ENCODE measurements at regions not wholly inside any gene's neighbourhood (a gene's known extent, or its start where the extent isn't known, plus 50 kb on each side); places are given as distances from the start of the nearest gene placed in this dataset.

GRCh38 chr15:70418943-70419342 lies 321.2 kb upstream of the TLE3 start:
- DNase-seq (ENCODE audit: low read depth, low spot score) (no peak), ATAC-seq (no peak)
- RAD21 ChIA-PET (ENCODE audit: low non-redundant PET in 1 of 2, low total read pairs in 2 of 2, uncharacterized antibody in 2 of 2, unreplicated experiment in 2 of 2) = no interaction called here
- Histone ChIP-seq H3K9me2 (ENCODE audit: insufficient read depth) (no peaks in the 10 kb centered on the region), H3K4me3 (replicated peaks in 1 of 2; ENCODE audit: low read depth in 1 of 2, low read length in 2 of 2) (no peak overlapping the region), H3K27me3 (ENCODE audit: insufficient read depth, low read length) (peaks cover 48% of the 10 kb centered on the region; the same call in 1 of the 2 replicates), H3K27ac (ENCODE audit: low read depth, low read length) (no peak overlapping the region), H3K4me2 (ENCODE audit: low read length) (no peak overlapping the region), H3K9me3 (ENCODE audit: control insufficient read depth in 1 of 2, insufficient read depth in 1 of 2, low read depth in 1 of 2, low read length in 2 of 2) (no peaks in the 10 kb centered on the region), H3K36me3 (ENCODE audit: control insufficient read depth in 1 of 2, insufficient read depth in 2 of 2, low read length in 2 of 2) (no peaks in the 10 kb centered on the region), H3K79me2 (ENCODE audit: insufficient read depth, low read length) (no peaks in the 10 kb centered on the region), H4K20me1 (ENCODE audit: insufficient read depth) (no peaks in the 10 kb centered on the region), H3K9ac (ENCODE audit: low read length) (no peak overlapping the region), H3K4me1 (ENCODE audit: control insufficient read depth in 1 of 2, insufficient read depth in 2 of 2, low read length in 2 of 2) (no peaks in the 10 kb centered on the region; a peak in 1 of 4 replicates), H2AFZ (ENCODE audit: low read depth, low read length, poor library complexity, severe bottlenecking) (no peak overlapping the region)
- no TSS peak for BruUV-seq (replicated peaks)
- CTCF ChIA-PET = no interaction called here
- POLR2A ChIA-PET = no interaction called here
- intact Hi-C loops (cut with micrococcal nuclease) = no loop called here
- TF ChIP-seq FOSL1 (IDR thresholded peaks at IDR 0.05; ENCODE audit: low read depth) = no peak
- no peak for TF ChIP-seq CBX3 (IDR thresholded peaks at IDR 0.05; ENCODE audit: low read depth)
- TF ChIP-seq ELF1 (IDR thresholded peaks at IDR 0.05; ENCODE audit: borderline replicate concordance, low read depth) = no peak
- TF ChIP-seq JUND (IDR thresholded peaks at IDR 0.05) = no peak
- no peak for TF ChIP-seq ZFX (IDR thresholded peaks at IDR 0.05)
- no peak for TF ChIP-seq POLR2AphosphoS5 (IDR thresholded peaks at IDR 0.05; ENCODE audit: low read depth, low read length)
- TF ChIP-seq SP1 (IDR thresholded peaks at IDR 0.05; ENCODE audit: low read depth) = no peak
- TF ChIP-seq, protein P1, sequence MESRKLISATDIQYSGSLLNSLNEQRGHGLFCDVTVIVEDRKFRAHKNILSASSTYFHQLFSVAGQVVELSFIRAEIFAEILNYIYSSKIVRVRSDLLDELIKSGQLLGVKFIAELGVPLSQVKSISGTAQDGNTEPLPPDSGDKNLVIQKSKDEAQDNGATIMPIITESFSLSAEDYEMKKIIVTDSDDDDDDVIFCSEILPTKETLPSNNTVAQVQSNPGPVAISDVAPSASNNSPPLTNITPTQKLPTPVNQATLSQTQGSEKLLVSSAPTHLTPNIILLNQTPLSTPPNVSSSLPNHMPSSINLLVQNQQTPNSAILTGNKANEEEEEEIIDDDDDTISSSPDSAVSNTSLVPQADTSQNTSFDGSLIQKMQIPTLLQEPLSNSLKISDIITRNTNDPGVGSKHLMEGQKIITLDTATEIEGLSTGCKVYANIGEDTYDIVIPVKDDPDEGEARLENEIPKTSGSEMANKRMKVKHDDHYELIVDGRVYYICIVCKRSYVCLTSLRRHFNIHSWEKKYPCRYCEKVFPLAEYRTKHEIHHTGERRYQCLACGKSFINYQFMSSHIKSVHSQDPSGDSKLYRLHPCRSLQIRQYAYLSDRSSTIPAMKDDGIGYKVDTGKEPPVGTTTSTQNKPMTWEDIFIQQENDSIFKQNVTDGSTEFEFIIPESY (IDR thresholded peaks at IDR 0.05; ENCODE audit: extremely low read depth, insufficient replicate concordance, low read length) = no peak
- TF ChIP-seq EZH2phosphoT487 (IDR thresholded peaks at IDR 0.05; ENCODE audit: borderline replicate concordance) = no peak
- no peak for TF ChIP-seq EZH2 (IDR thresholded peaks at IDR 0.05)

DNA sequence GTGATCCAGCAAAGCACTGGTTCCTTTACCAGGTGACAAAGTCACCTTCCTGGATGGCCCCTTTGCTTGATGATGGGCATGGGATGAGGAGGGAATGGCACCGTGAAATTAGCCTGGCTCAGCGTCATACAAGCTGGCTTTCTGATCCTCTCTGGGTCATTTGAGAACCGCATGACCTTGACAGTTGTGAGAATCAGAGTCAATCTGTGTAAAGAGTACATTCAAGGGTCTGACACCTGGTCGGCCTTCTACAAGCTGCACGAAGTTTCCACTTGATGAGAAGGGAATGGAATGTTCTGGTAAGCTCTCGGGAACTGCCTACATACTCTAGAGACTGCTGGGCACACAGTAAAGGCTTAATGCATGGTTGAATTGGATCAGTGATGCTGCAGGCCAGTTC lies 319.8 kb upstream of the TLE3 start:
- TF ChIP-seq FOSL1 (IDR thresholded peaks at IDR 0.05; ENCODE audit: low read depth) = no peak
- no peak for TF ChIP-seq SP1 (IDR thresholded peaks at IDR 0.05; ENCODE audit: low read depth)
- TF ChIP-seq, protein P2, sequence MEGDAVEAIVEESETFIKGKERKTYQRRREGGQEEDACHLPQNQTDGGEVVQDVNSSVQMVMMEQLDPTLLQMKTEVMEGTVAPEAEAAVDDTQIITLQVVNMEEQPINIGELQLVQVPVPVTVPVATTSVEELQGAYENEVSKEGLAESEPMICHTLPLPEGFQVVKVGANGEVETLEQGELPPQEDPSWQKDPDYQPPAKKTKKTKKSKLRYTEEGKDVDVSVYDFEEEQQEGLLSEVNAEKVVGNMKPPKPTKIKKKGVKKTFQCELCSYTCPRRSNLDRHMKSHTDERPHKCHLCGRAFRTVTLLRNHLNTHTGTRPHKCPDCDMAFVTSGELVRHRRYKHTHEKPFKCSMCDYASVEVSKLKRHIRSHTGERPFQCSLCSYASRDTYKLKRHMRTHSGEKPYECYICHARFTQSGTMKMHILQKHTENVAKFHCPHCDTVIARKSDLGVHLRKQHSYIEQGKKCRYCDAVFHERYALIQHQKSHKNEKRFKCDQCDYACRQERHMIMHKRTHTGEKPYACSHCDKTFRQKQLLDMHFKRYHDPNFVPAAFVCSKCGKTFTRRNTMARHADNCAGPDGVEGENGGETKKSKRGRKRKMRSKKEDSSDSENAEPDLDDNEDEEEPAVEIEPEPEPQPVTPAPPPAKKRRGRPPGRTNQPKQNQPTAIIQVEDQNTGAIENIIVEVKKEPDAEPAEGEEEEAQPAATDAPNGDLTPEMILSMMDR (IDR thresholded peaks at IDR 0.05 in 2 of 3, conservative IDR thresholded peaks at IDR 0.05 in 1 of 3; ENCODE audit: borderline replicate concordance in 1 of 3, insufficient read depth in 1 of 3, low read depth in 2 of 3, low read length in 2 of 3) = no peak
- ChIA-PET POLR2A (no interaction called here), RAD21 (ENCODE audit: low non-redundant PET in 1 of 2, low total read pairs in 2 of 2, uncharacterized antibody in 2 of 2, unreplicated experiment in 2 of 2) (no interaction called here), CTCF (no interaction called here)
- no peak overlapping the region for H3K4me3 ChIP-seq (replicated peaks in 1 of 2; ENCODE audit: low read depth in 1 of 2, low read length in 2 of 2)
- intact Hi-C loops (cut with micrococcal nuclease) = no loop called here
- H3K27ac ChIP-seq (ENCODE audit: low read depth, low read length) = no peak overlapping the region
- H3K9me3 ChIP-seq (ENCODE audit: control insufficient read depth in 1 of 2, insufficient read depth in 1 of 2, low read depth in 1 of 2, low read length in 2 of 2) = no peaks in the 10 kb centered on the region
- ATAC-seq (no peak), DNase-seq (ENCODE audit: low read depth, low spot score) (no peak)
- H3K9me2 ChIP-seq (ENCODE audit: insufficient read depth) = no peaks in the 10 kb centered on the region
- H3K27me3 ChIP-seq (ENCODE audit: insufficient read depth, low read length) = peaks cover 37% of the 10 kb centered on the region; the same call in 1 of the 2 replicates
- no peak overlapping the region for H3K4me2 ChIP-seq (ENCODE audit: low read length)
- no peak overlapping the region for H2AFZ ChIP-seq (ENCODE audit: low read depth, low read length, poor library complexity, severe bottlenecking)
- no peaks in the 10 kb centered on the region for H3K79me2 ChIP-seq (ENCODE audit: insufficient read depth, low read length)
- H3K36me3 ChIP-seq (ENCODE audit: control insufficient read depth in 1 of 2, insufficient read depth in 2 of 2, low read length in 2 of 2) = no peaks in the 10 kb centered on the region
- no peaks in the 10 kb centered on the region; a peak in 1 of 4 replicates for H3K4me1 ChIP-seq (ENCODE audit: control insufficient read depth in 1 of 2, insufficient read depth in 2 of 2, low read length in 2 of 2)
- H3K9ac ChIP-seq (ENCODE audit: low read length) = no peak overlapping the region
- no peaks in the 10 kb centered on the region for H4K20me1 ChIP-seq (ENCODE audit: insufficient read depth)
- no TSS peak for BruUV-seq (replicated peaks)
